Ovary (tissue), 7 donors: ENCODE measurements at regions not wholly inside any gene's neighbourhood (a gene's known extent, or its start where the extent isn't known, plus 50 kb on each side); places are given as distances from the start of the nearest gene placed in this dataset.
"Not testable (repeated sequence)": the region's sequence is repeated elsewhere in the genome, so short reads cannot be mapped to it uniquely, and the experiment has no call there.

Experiments used
- DNase-seq, 5 donors: peaks; one replicate each; pipeline ENCODE4 v3.0.0-alpha.2; 2019 to 2020
- H3K27ac ChIP-seq, 2 donors: fragments of 200-600 bp; one replicate each; pipeline versions ENCODE4 v1.5.1 to v1.8.0; 2019 to 2022
- H3K27me3 ChIP-seq: fragments of 200-600 bp; one replicate; pipeline ENCODE4 v1.8.0; 2022
- H3K36me3 ChIP-seq: fragments of 200-600 bp; sonication (generic); one replicate; pipeline ENCODE4 v1.5.1; 2019
- H3K4me1 ChIP-seq: one replicate; pipeline ENCODE4 v1.8.1; 2013; ENCODE audit warnings: mild to moderate bottlenecking, moderate library complexity; ENCODE audit not compliant: insufficient read depth
- H3K4me3 ChIP-seq: fragments of 200-600 bp; sonication (generic); one replicate; pipeline ENCODE4 v1.5.1; 2017
- H3K9me3 ChIP-seq, 2 donors: fragments of 200-600 bp in 1 of 2; sonication (generic) in 1 of 2; one replicate each; pipeline versions ENCODE4 v1.5.1 to v1.8.1; 2013 to 2019; ENCODE audit warnings: mild to moderate bottlenecking in 1 of 2, moderate library complexity in 1 of 2
- EP300 ChIP-seq: sonication (generic); formaldehyde crosslinking; IDR thresholded peaks from one replicate; pipeline ENCODE4 v1.6.1; 2017; ENCODE audit warnings: antibody characterized with exemption
- POLR2A ChIP-seq: fragments of 450-650 bp; IDR thresholded peaks from one replicate; pipeline ENCODE4 v1.6.1; 2017; ENCODE audit warnings: antibody characterized with exemption, mild to moderate bottlenecking, moderate library complexity
- WGBS, 3 donors: extraction: QIAGEN DNeasy Blood & Tissue Kit in 1 of 3; methylation state at CpG; one replicate each; pipeline versions ENCODE4 v1.1.5 to v1.1.7; 2013 to 2017; 5-methylcytosine and 5-hydroxymethylcytosine counted together
- intact Hi-C, 4 donors: fragments of 100-400 bp; cut with DNase I; formaldehyde crosslinking; loops; one replicate each; pipeline versions ENCODE4 v1.11.0 to v1.15.1; 2022 to 2023
- TF ChIP-seq, protein P1 (sequence below), 3 donors: fragments of 450-650 bp in 2 of 3; fragments of 200-600 bp in 1 of 3; IDR thresholded peaks; one replicate each; pipeline versions ENCODE4 v1.5.1 to v1.8.0; 2016 to 2022; ENCODE audit warnings: antibody characterized with exemption in 3 of 3, mild to moderate bottlenecking in 1 of 3
- donor health status: DM: no; HTN: no; CAD: no; lungs with moderate emphysema.
- donor health status: DM: no; HTN: no; CAD: no.
- donor health status: Bipolar disorder and iron deficiency.
- donor health status: DM: no; HTN: no; CAD: no.
- donor health status: DM: yes; HTN: yes; CAD: no.

DNA sequence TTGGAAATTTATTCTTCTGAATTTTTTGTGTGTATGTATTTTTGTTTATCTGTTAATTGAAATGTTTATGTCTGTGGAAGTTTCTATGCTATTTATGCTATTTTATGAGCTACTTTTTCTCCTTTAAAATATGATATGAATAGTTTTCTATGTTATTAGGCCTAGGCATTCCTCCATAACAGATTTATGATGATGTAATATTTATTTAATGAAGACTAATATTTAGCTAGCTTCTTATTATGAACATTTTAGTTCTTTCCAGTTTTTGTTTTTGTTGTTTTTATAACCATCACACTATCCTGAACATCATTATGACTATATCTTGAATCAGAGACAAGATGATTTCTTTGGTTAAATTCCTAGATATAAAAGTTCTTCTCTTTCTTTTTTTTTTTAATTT, 70.7 kb downstream of the P2RY1 start:
- Histone ChIP-seq H3K9me3 (no peaks in the 10 kb centered on the region), H3K27ac (no peak overlapping the region), H3K4me1 (no peaks in the 10 kb centered on the region), H3K27me3 (no peaks in the 10 kb centered on the region), H3K36me3 (no peaks in the 10 kb centered on the region), H3K4me3 (no peak overlapping the region)
- intact Hi-C loops, result no loop called here
- TF ChIP-seq POLR2A (no peak), EP300 (no peak)
- TF ChIP-seq, protein P1, sequence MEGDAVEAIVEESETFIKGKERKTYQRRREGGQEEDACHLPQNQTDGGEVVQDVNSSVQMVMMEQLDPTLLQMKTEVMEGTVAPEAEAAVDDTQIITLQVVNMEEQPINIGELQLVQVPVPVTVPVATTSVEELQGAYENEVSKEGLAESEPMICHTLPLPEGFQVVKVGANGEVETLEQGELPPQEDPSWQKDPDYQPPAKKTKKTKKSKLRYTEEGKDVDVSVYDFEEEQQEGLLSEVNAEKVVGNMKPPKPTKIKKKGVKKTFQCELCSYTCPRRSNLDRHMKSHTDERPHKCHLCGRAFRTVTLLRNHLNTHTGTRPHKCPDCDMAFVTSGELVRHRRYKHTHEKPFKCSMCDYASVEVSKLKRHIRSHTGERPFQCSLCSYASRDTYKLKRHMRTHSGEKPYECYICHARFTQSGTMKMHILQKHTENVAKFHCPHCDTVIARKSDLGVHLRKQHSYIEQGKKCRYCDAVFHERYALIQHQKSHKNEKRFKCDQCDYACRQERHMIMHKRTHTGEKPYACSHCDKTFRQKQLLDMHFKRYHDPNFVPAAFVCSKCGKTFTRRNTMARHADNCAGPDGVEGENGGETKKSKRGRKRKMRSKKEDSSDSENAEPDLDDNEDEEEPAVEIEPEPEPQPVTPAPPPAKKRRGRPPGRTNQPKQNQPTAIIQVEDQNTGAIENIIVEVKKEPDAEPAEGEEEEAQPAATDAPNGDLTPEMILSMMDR (IDR thresholded peaks at IDR 0.05), result no peak
- DNase-seq, result no peak

DNA sequence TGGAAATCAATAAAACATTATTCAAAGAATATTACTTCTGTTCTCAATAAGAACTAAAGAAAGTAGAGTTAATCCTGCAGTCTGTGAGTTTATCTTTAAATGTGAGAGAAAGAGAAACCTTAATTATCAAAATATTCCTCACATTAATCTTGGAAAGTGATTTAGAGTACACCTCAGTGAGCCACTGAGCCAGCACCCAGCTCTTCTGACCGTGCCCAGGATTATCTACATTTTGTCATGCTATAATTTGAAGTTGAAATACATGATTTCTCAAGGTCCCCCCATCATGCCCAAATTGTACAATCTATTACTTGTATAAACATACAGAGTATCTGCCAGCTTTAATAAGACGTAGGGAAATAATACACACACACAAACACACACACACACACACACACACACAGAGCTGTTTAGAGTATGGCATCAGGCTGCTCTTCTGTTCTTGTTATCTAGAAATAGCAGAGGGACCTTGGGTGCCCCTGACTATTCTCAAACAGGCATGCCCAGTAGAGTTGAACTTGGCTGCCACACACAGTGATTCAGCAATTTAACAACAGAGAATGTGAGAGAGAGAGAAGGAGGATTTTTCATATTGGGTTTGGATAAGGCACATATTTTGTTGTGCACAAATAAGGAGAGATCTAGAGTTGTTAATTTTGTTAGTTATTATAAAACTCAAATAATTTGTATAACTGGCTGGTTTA, 74.4 kb downstream of the P2RY1 start:
- H3K4me1 ChIP-seq, result no peaks in the 10 kb centered on the region
- TF ChIP-seq EP300 (no peak), POLR2A (no peak)
- TF ChIP-seq, protein P1 (IDR thresholded peaks at IDR 0.05), result no peak
- WGBS, 3 donors, result 43 to 58% (median 49%) methylated on average over 2 of the region's 2 CpGs
- no peaks in the 10 kb centered on the region for H3K9me3 ChIP-seq
- no peak overlapping the region for H3K4me3 ChIP-seq
- no peak for DNase-seq
- intact Hi-C loops, result no loop called here
- H3K27ac ChIP-seq, result no peak overlapping the region
- H3K27me3 ChIP-seq, result no peaks in the 10 kb centered on the region
- H3K36me3 ChIP-seq, result no peaks in the 10 kb centered on the region

DNA sequence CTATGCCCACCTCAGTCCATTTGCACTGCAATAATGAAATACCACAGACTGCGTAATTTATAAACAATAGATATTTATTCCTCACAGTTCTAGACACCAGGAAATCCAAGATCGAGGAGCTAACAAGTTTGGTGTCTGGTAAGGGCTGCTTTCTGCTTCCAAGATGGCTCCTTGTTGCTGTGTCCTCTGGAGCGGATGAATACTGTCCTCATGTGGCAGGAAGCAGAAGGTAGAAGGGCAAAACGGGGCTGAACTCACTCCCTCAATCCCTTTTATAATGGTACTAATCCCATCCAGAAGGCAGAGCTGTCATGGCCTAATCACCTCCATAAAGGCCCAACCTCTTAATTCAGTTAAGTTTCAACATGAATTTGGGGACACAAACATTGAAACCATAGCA, 75.3 kb downstream of the P2RY1 start:
- no peaks in the 10 kb centered on the region for H3K27me3 ChIP-seq
- TF ChIP-seq POLR2A, result no peak
- TF ChIP-seq, protein P1 (IDR thresholded peaks at IDR 0.05), result no peak
- no peak for TF ChIP-seq EP300
- no peak overlapping the region for H3K4me3 ChIP-seq
- H3K9me3 ChIP-seq, result no peaks in the 10 kb centered on the region
- no peaks in the 10 kb centered on the region for H3K4me1 ChIP-seq
- DNase-seq, result no peak
- H3K36me3 ChIP-seq, result no peaks in the 10 kb centered on the region
- no peak overlapping the region for H3K27ac ChIP-seq
- intact Hi-C loops, result no loop called here
- 85 to 87% (median 85%) methylated on average over 4 of the region's 4 CpGs for WGBS, 3 donors

DNA sequence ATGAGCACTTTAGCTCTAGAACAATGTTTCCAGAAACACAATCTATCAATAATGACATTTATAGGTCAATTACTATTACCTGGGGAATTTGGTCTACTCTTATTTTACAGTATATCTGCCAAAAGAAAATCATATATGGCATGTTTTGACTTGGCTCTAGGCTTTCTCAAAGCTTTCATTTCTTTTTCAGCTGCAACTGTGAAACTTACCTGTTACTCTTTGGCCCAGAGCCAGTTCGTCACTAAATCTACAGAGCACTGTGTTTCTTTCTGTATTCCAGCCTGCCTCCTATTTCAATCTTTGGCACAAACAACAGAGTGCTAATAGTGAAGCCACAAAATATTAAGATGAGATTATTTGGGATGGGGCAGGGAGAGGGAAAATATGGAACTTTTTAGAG, 76.0 kb downstream of the P2RY1 start:
- no peaks in the 10 kb centered on the region for H3K4me1 ChIP-seq
- 93 to 97% (median 95%) methylated on average over 1 of the region's 1 CpG for WGBS, 3 donors
- intact Hi-C loops, result no loop called here
- no peaks in the 10 kb centered on the region for H3K36me3 ChIP-seq
- no peak overlapping the region for H3K4me3 ChIP-seq
- no peak for DNase-seq
- no peaks in the 10 kb centered on the region for H3K9me3 ChIP-seq
- no peak overlapping the region for H3K27ac ChIP-seq
- no peaks in the 10 kb centered on the region for H3K27me3 ChIP-seq
- no peak for TF ChIP-seq EP300

DNA sequence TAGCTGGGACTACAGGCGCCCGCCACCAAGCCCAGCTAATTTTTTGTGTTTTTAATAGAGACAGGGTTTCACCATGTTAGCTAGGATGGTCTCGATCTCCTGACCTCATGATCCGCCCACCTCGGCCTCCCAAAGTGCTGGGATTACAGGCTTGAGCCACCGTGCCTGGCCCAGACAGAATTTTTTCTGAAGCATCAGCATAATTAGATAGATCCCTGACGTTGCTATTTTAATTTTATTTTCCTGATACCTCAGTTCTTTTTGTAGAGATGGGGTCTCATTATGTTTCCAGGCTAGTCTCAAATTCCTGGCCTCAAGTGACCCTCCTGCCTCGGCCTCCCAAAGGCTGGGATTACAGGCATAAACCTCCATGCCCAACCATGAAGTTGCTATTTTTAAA, 79.8 kb downstream of the P2RY1 start:
- H3K4me1 ChIP-seq, H3K27me3 ChIP-seq, H3K36me3 ChIP-seq, DNase-seq, H3K9me3 ChIP-seq, intact Hi-C loops, H3K4me3 ChIP-seq, H3K27ac ChIP-seq: not testable (repeated sequence)
- WGBS, 3 donors, result 84 to 85% (median 84%) methylated on average over 8 of the region's 8 CpGs
